ENCODE measurements at regions not wholly inside any gene's neighbourhood (a gene's known extent, or its start where the extent isn't known, plus 50 kb on each side); places are given as distances from the start of the nearest gene placed in this dataset.
"Not testable (repeated sequence)": the region's sequence is repeated elsewhere in the genome, so short reads cannot be mapped to it uniquely, and the experiment has no call there.

GRCh38 chr1:191052888-191053287, 575.2 kb upstream of the BRINP3 start:
- no peak for ATAC-seq (ENCODE audit: low read depth)

GRCh38 chr1:191065346-191065745, 587.7 kb upstream of the BRINP3 start:
- DNase-seq (ENCODE audit: low spot score) (no peak), ATAC-seq (ENCODE audit: low read depth) (no peak)
- H3K27me3 ChIP-seq (ENCODE audit: insufficient read depth, poor library complexity, severe bottlenecking), result no peaks in the 10 kb centered on the region
- no peak for TF ChIP-seq CTCF (IDR thresholded peaks at IDR 0.05; ENCODE audit: poor library complexity, severe bottlenecking)
- no peaks in the 10 kb centered on the region for H3K4me1 ChIP-seq (ENCODE audit: insufficient read depth, poor library complexity, severe bottlenecking)
- H3K4me3 ChIP-seq (ENCODE audit: severe bottlenecking), result no peak overlapping the region
- H3K36me3 ChIP-seq (ENCODE audit: low read depth), result no peaks in the 10 kb centered on the region
- no peak overlapping the region for H3K27ac ChIP-seq (ENCODE audit: poor library complexity, severe bottlenecking)
- H3K9me3 ChIP-seq (ENCODE audit: severe bottlenecking), result no peaks in the 10 kb centered on the region

More at GRCh38 chr1:191052888-191053287, 575.2 kb upstream of the BRINP3 start:
- no peaks in the 10 kb centered on the region for H3K4me1 ChIP-seq (ENCODE audit: insufficient read depth, poor library complexity, severe bottlenecking)
- H3K27ac ChIP-seq (ENCODE audit: poor library complexity, severe bottlenecking), result no peak overlapping the region
- no peaks in the 10 kb centered on the region for H3K36me3 ChIP-seq (ENCODE audit: low read depth)
- TF ChIP-seq CTCF (IDR thresholded peaks at IDR 0.05; ENCODE audit: poor library complexity, severe bottlenecking), result no peak
- H3K27me3 ChIP-seq (ENCODE audit: insufficient read depth, poor library complexity, severe bottlenecking), result no peaks in the 10 kb centered on the region
- no peak overlapping the region for H3K4me3 ChIP-seq (ENCODE audit: severe bottlenecking)
- peaks cover 1% of the 10 kb centered on the region for H3K9me3 ChIP-seq (ENCODE audit: severe bottlenecking)
- DNase-seq (ENCODE audit: low spot score), result no peak

- Histone ChIP-seq H3K36me3 (ENCODE audit: low read depth) (no peaks in the 10 kb centered on the region), H3K27ac (ENCODE audit: poor library complexity, severe bottlenecking) (no peak overlapping the region), H3K9me3 (ENCODE audit: severe bottlenecking) (no peaks in the 10 kb centered on the region), H3K4me3 (ENCODE audit: severe bottlenecking) (no peak overlapping the region), H3K4me1 (ENCODE audit: insufficient read depth, poor library complexity, severe bottlenecking) (no peaks in the 10 kb centered on the region), H3K27me3 (ENCODE audit: insufficient read depth, poor library complexity, severe bottlenecking) (no peaks in the 10 kb centered on the region)
- DNase-seq (ENCODE audit: low spot score) (no peak), ATAC-seq (ENCODE audit: low read depth) (no peak)
- TF ChIP-seq CTCF (IDR thresholded peaks at IDR 0.05; ENCODE audit: poor library complexity, severe bottlenecking), result no peak
Observed at GRCh38 chr1:191065771-191066170, 588.1 kb upstream of the BRINP3 start.

DNA sequence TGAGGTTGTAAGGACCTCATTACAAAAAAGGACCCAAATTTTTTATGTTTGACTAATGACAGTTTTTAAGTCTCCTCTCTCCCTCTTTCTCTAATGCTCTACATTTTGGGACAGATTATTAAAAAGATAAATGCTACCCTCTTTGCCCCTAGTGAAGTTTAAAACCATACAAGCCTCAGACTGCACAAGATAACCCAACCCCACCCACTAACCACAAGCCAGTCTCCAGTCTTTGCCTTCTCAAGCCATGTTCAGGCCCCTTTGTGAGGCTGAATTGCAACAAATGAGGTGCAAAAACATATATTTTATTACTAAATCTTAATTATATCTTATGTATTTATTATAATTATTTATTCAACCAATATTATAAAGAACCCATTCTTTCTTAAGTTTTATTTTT, 597.2 kb upstream of the BRINP3 start:
- H3K4me1 ChIP-seq (ENCODE audit: insufficient read depth, poor library complexity, severe bottlenecking), result no peaks in the 10 kb centered on the region
- DNase-seq (ENCODE audit: low spot score), result no peak
- no peaks in the 10 kb centered on the region for H3K27me3 ChIP-seq (ENCODE audit: insufficient read depth, poor library complexity, severe bottlenecking)
- H3K36me3 ChIP-seq (ENCODE audit: low read depth), result no peaks in the 10 kb centered on the region
- peaks cover 6% of the 10 kb centered on the region for H3K9me3 ChIP-seq (ENCODE audit: severe bottlenecking)
- no peak overlapping the region for H3K27ac ChIP-seq (ENCODE audit: poor library complexity, severe bottlenecking)
- no peak for ATAC-seq (ENCODE audit: low read depth)
- no peak overlapping the region for H3K4me3 ChIP-seq (ENCODE audit: severe bottlenecking)
- TF ChIP-seq CTCF (IDR thresholded peaks at IDR 0.05; ENCODE audit: poor library complexity, severe bottlenecking), result no peak

DNA sequence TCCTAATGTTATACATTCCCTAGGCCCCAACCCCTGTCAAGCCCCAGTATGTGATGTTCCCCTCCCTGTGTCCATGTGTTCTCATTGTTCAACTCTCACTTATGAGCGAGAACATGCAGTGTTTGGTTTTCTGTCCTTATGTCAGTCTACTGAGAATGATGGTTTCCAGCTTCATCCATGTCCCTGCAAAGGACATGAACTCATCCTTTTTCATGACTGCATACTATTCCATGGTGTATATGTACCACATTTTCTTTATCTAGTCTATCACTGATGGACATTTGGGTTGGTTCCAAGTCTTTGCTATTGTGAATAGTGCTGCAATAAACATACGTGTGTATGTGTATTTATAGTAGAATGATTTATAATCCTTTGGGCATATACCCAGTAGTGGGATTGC, 605.4 kb upstream of the BRINP3 start:
- not testable (repeated sequence) for H3K27me3 ChIP-seq (ENCODE audit: insufficient read depth, poor library complexity, severe bottlenecking); H3K4me1 ChIP-seq (ENCODE audit: insufficient read depth, poor library complexity, severe bottlenecking); DNase-seq (ENCODE audit: low spot score); H3K27ac ChIP-seq (ENCODE audit: poor library complexity, severe bottlenecking); H3K36me3 ChIP-seq (ENCODE audit: low read depth); H3K9me3 ChIP-seq (ENCODE audit: severe bottlenecking); ATAC-seq (ENCODE audit: low read depth); H3K4me3 ChIP-seq (ENCODE audit: severe bottlenecking)
